GM12892 (cell line): ENCODE measurements at regions not wholly inside any gene's neighbourhood (a gene's known extent, or its start where the extent isn't known, plus 50 kb on each side); places are given as distances from the start of the nearest gene placed in this dataset.

Experiments
- POLR2A ChIP-seq: IDR thresholded peaks from 2 replicates; pipeline ENCODE4 v1.6.1; 2011; ENCODE audit warnings: low read depth, low read length, control low read depth
- POLR2AphosphoS5 ChIP-seq: IDR thresholded peaks from 2 replicates; pipeline ENCODE4 v1.6.1; 2011; ENCODE audit warnings: low read depth, low read length, control low read depth
- TAF1 ChIP-seq: IDR thresholded peaks from 2 replicates; pipeline ENCODE4 v1.6.1; 2011; ENCODE audit warnings: low read depth, mild to moderate bottlenecking, control low read depth, low read length, borderline replicate concordance

DNA sequence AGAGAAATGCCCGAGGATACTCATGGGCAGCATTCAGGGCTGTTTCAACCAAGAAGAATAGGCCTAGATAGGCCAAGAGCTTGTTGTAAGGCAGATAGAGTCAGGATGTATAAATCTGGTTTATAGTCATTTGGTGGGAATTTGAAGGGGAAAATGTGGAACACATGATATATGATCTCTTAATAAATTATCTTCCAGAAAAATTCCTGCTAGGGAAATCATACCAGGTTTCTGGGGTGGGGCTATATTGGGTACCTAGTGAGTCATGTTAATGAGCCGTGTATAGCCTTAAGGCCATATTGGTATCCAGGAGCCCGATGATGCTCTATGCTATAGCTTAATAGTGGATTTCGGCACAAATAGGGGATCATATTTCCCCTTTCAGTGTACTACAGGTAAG is 51.5 kb upstream of the HTR2A start:
- no peak for TF ChIP-seq POLR2A
- no peak for TF ChIP-seq TAF1
- TF ChIP-seq POLR2AphosphoS5 = no peak
